BJ (cell line): ENCODE measurements at regions not wholly inside any gene's neighbourhood (a gene's known extent, or its start where the extent isn't known, plus 50 kb on each side); places are given as distances from the start of the nearest gene placed in this dataset.

Experiments
- CTCF ChIA-PET: fragments of 350-600 bp; formaldehyde crosslinking; extraction: SDS; loops from one replicate; lab custom pipeline; 2021; ENCODE audit warnings: antibody characterized with exemption, inconsistent platforms; lab: Yijun Ruan, JAX
- POLR2A ChIA-PET: fragments of 300-600 bp; sonication (Branson Sonifier 250); formaldehyde crosslinking; extraction: SDS; loops from one replicate; lab custom pipeline; 2021; ENCODE audit warnings: antibody characterized with exemption; lab: Charles Lee
- DNase-seq: peaks from one replicate; pipeline ENCODE4 v3.0.0-alpha.2; 2011; ENCODE audit warnings: low read depth
- H3K27me3 ChIP-seq: 2 replicates; pipeline ENCODE4 v1.6.0; 2011; ENCODE audit warnings: low read length; ENCODE audit not compliant: control insufficient read depth, insufficient read depth
- H3K36me3 ChIP-seq: 2 replicates; pipeline ENCODE4 v1.5.1; 2011; ENCODE audit warnings: low read length; ENCODE audit not compliant: control insufficient read depth, insufficient read depth
- H3K4me3 ChIP-seq: 2 replicates; pipeline ENCODE4 v1.5.1; 2011; ENCODE audit warnings: low read depth, mild to moderate bottlenecking, control low read depth, low read length
- TF ChIP-seq, protein P1 (sequence below): IDR thresholded peaks from 2 replicates; pipeline ENCODE4 v1.5.1; 2011; ENCODE audit warnings: low read depth, mild to moderate bottlenecking, control low read depth, inconsistent platforms, low read length, moderate library complexity; ENCODE audit not compliant: insufficient read depth

DNA sequence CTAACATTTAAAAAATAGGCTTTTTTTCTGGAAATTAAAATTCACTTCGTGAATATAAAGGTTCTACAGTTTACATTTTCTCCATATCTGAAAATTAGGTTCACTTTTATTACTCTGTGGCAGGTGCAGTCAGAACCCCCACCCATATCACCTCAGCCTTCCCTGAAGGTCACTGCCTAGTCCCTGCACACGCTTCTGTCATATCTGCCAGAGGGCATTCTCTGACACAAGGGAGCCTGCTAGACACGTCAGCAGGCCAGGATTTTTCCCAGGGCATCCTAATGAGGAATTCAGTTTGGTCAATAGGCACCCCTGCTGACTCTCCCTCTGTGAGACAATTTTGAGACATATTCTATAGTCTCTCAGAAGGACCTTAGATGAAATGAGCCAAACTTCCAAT lies 475.7 kb upstream of the PKDCC start:
- CTCF ChIA-PET: no interaction called here
- DNase-seq: no peak
- H3K27me3 ChIP-seq: no peaks in the 10 kb centered on the region
- no peak overlapping the region for H3K4me3 ChIP-seq
- POLR2A ChIA-PET: no interaction called here
- TF ChIP-seq, protein P1, sequence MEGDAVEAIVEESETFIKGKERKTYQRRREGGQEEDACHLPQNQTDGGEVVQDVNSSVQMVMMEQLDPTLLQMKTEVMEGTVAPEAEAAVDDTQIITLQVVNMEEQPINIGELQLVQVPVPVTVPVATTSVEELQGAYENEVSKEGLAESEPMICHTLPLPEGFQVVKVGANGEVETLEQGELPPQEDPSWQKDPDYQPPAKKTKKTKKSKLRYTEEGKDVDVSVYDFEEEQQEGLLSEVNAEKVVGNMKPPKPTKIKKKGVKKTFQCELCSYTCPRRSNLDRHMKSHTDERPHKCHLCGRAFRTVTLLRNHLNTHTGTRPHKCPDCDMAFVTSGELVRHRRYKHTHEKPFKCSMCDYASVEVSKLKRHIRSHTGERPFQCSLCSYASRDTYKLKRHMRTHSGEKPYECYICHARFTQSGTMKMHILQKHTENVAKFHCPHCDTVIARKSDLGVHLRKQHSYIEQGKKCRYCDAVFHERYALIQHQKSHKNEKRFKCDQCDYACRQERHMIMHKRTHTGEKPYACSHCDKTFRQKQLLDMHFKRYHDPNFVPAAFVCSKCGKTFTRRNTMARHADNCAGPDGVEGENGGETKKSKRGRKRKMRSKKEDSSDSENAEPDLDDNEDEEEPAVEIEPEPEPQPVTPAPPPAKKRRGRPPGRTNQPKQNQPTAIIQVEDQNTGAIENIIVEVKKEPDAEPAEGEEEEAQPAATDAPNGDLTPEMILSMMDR: no peak
- H3K36me3 ChIP-seq: no peaks in the 10 kb centered on the region

DNA sequence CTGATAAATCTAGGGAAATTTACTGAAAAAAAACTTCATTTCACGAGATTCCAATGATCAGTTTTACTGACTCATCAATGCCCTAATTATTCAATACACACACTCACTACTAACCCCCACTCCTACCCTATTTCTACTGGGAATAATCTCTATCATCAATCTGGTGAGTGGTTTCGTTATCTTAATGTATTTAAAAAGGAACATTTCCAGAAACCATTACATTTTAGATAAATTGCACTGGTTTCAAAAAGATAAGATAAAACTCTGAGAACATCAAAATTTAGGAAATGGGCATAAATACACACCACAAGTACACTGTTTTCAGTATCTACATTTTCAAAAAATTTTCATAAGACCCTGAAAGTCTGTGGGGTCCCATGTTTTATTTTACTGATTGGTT lies 471.4 kb upstream of the PKDCC start:
- DNase-seq: no peak
- Histone ChIP-seq H3K27me3 (no peaks in the 10 kb centered on the region), H3K36me3 (no peaks in the 10 kb centered on the region), H3K4me3 (no peak overlapping the region)
- ChIA-PET POLR2A (no interaction called here), CTCF (no interaction called here)
- TF ChIP-seq, protein P1: no peak

DNA sequence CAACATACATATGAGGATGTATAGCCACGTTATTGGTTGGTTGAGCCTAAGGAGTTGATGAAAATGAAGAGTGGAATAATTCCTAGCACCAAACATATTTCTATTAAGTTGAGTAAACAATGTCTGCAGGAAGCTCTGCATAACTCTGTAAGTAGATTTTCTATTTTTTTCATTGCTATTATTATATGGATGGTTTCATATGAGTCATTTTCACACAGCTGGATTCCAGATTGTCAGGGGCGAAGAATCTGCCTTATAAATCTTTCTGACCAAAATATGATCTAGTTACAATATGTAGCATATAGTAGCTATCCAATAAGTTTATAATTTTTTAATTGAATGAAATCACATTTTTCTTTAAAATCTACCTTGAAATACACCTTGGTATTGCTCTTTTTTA lies 468.0 kb upstream of the PKDCC start:
- POLR2A ChIA-PET: no interaction called here
- Histone ChIP-seq H3K36me3 (no peaks in the 10 kb centered on the region), H3K4me3 (no peak overlapping the region), H3K27me3 (no peaks in the 10 kb centered on the region)
- DNase-seq: no peak
- CTCF ChIA-PET: interaction anchor here (0.9 kb wide), 1 partner anchor 119 kb away, joined by 3 read pairs; no protein-coding TSS in a partner anchor
- TF ChIP-seq, protein P1: no peak

DNA sequence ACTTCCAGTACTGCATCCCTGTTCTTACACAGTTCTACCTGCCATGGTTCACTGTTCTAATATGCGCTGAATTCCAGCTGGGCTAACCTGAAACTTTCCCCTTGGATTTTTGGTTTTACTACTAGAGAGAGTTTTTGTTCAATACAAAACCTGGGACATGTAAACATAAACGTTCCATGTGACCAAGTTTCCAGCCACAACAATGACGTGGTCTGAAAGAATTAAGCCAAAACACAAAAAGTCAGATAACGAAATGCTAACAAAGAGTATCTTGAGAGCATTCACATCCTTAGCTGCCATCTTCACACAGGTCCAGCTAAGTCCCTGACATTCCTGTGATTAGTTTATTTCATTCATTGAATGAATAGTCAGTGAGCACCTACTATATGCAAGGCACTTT lies 467.0 kb upstream of the PKDCC start:
- no peaks in the 10 kb centered on the region for H3K36me3 ChIP-seq
- no peak overlapping the region for H3K4me3 ChIP-seq
- no peaks in the 10 kb centered on the region for H3K27me3 ChIP-seq
- ChIA-PET CTCF (no interaction called here), POLR2A (no interaction called here)
- TF ChIP-seq, protein P1: no peak
- no peak for DNase-seq

DNA sequence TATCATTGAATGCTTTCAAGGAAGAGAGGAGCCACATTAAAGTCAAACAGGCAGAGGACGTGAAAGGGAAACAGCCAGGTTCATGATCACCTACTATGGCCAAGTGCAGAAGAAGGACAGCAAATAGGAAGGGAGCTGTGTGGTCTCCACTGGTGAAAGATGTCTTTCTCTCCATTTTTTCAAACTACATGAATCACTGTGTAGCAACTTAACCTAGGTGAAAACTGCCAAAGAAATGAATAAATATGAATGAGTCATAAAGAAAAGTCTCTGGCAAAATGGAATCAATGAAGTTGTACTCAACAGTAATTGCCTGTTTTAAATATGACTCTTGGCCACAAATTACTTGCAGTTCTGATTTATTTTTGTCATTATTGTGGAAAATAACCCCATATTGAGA lies 452.6 kb upstream of the PKDCC start:
- CTCF ChIA-PET: no interaction called here
- Histone ChIP-seq H3K4me3 (no peak overlapping the region), H3K36me3 (no peaks in the 10 kb centered on the region), H3K27me3 (no peaks in the 10 kb centered on the region)
- no peak for DNase-seq
- TF ChIP-seq, protein P1: no peak
- POLR2A ChIA-PET: no interaction called here
